HG03432 (cell line): ENCODE measurements at regions not wholly inside any gene's neighbourhood (a gene's known extent, or its start where the extent isn't known, plus 50 kb on each side); places are given as distances from the start of the nearest gene placed in this dataset.
"Not testable (repeated sequence)": the region's sequence is repeated elsewhere in the genome, so short reads cannot be mapped to it uniquely, and the experiment has no call there.

ENCODE experiments used
- ATAC-seq: cut with Tn5 transposase; IDR thresholded peaks from one replicate; pipeline ENCODE4 v1.9.1; 2021; ENCODE audit warnings: mild to moderate bottlenecking, moderate library complexity; ENCODE audit not compliant: unreplicated experiment

- ATAC-seq: no peak
Measured at GRCh38 chr6:151671195-151671594, 136.3 kb upstream of the ESR1 start.

- ATAC-seq: no peak
Measured at GRCh38 chr6:151674578-151674977, 132.9 kb upstream of the ESR1 start.

DNA sequence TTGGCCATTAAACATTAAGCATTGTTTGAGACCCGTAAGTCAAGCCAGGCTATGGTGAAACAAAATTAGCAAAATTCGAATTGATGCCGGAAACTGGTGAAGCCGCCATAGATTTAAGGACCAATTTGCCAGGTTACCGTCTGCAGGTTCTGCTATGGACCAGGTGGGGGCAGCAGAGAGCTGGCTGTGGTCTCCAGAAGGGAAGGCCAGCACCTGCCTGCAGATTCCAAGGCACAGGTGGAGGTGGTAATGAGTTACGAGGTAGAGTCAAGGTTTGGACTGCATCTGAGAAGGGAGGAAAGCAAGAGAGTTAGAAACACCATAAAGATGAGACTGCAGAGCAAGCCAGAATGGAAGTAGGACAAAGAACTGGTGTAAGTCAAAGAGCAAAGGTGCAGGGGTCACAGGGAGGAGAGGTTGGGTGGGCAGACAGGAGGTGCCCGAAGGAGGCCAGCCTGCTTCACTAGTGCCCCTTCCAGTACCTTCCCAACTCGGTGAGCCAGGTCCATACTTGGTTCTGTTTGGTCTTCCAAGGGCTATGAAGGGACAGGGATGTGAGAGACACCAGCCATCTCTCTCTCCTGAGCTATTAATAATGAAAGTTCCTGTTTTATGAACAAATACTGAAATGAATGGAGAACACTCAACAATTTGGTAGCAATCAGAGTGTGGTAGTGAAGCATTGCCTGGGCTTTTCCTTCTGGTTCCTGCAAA is 131.6 kb upstream of the ESR1 start:
- peak; percentile 91 for ATAC-seq

- no peak for ATAC-seq
Measured at GRCh38 chr6:151676460-151676945, 131.0 kb upstream of the ESR1 start.

- no peak for ATAC-seq
Measured at GRCh38 chr6:151677404-151677803, 130.1 kb upstream of the ESR1 start.

- no peak for ATAC-seq
Measured at GRCh38 chr6:151679081-151679480, 128.4 kb upstream of the ESR1 start.

GRCh38 chr6:151679941-151680340 is 127.5 kb upstream of the ESR1 start:
- ATAC-seq: no peak

- no peak for ATAC-seq
Measured at GRCh38 chr6:151680846-151681432, 126.5 kb upstream of the ESR1 start.

GRCh38 chr6:151681433-151682059 is 125.9 kb upstream of the ESR1 start:
- ATAC-seq: no peak

GRCh38 chr6:151682251-151682650 is 125.2 kb upstream of the ESR1 start:
- no peak for ATAC-seq

DNA sequence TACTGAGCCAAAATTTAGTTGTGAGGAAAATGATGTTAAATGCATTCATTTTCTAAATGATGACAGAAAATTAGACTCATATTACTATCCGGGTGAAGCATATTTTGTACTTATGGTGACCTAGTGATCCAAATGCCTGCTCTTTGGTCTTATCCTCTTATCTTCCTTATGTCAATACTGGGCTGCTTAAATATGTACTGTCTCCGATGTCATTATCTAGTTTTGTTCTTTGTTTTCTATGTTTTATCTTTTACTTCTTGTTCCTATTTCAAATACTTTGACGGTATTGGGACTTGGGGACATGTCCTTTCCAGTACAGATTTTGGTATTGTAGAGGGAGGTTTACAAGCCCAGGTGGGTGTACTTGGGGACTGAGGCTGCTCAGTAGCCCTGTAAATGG is 124.6 kb upstream of the ESR1 start:
- ATAC-seq: no peak

- ATAC-seq: no peak
Measured at GRCh38 chr6:151683381-151683780, 124.1 kb upstream of the ESR1 start.

GRCh38 chr6:151689499-151690201 is 117.8 kb upstream of the ESR1 start:
- no peak for ATAC-seq

DNA sequence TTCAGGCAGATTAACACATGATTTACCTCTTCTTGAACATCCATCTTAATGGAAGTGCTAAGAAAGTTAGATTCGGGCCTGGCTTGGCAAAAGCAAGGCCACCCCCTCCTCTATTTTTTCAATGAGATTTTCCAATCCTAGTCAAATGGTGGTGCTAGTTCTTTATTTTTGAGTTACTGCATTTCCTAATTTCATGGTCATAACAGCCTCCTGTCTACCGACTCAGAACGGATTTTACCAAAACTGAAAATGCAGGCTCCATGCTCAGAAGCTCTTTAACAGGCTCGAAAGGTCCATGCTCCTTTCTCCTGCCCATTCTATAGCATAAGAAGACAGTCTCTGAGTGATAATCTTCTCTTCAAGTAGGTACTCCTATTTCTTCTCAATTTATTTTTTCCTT is 117.2 kb upstream of the ESR1 start:
- peak; percentile 37 for ATAC-seq

DNA sequence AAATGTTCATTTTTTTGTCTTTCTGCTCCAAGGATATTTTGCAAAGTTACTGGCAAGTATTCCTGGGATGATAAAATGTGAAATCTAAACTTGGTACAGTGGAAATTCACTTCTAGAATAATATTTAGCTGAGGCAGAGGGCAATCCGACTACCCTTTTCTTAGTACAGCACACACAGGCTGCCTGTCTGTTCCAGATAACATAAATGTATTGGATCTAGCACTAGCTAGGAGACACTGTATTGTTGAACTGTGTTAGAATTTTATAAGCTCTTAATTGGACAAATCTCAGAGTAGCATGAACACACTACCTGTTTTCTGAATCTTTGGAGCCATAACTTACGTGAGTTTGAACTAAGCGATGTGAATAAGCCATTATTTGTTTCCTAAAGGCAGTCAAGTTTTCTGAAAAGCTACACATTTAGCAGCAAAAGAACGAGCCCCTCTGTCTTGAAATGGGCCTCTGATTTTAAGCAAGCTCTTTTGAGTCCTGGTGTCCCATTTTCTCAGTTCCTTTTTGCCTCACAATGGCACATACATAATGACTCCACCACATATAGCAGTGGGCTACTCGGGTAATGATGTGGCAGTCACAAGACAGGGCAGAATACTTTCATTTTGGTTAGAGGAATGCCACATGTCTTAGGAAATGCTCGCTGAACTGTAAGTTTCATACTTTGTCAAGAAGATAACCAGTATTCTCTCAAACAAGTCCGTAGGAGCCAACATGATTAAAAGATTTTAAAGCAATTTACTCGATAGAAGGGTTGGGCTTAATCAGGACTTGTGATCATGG is 116.5 kb upstream of the ESR1 start:
- ATAC-seq: peak; percentile 98

DNA sequence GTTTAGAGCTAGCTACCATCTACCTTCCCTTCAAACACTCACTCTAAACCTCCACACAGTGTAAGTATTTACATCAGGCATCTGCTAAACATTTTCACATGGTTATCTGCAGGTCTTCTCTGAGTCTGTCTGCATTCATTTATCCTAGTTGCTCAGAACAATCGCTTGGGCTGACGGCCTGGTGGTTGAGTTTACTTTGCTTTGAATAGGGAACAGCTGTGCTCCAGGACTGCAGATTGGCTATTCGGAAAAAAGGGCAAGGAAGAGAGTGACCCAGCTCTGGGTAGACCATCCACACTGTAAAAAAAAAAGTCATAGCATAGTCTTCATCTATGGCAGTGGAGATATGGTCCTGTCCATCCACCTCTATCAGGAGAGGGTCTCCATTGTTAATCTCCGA is 115.3 kb upstream of the ESR1 start:
- ATAC-seq: no peak

- no peak for ATAC-seq
Measured at GRCh38 chr6:151693366-151693765, 114.1 kb upstream of the ESR1 start.

GRCh38 chr6:151695156-151695555 is 112.3 kb upstream of the ESR1 start:
- no peak for ATAC-seq

GRCh38 chr6:151696302-151696701 is 111.2 kb upstream of the ESR1 start:
- ATAC-seq: not testable (repeated sequence)

- no peak for ATAC-seq
Measured at GRCh38 chr6:151698931-151699700, 108.4 kb upstream of the ESR1 start.
